ENCODE measurements at regions not wholly inside any gene's neighbourhood (a gene's known extent, or its start where the extent isn't known, plus 50 kb on each side); places are given as distances from the start of the nearest gene placed in this dataset.

- Histone ChIP-seq H3K27ac (ENCODE audit: low read depth) (no peak overlapping the region), H3K4me3 (ENCODE audit: low read depth, low read length) (no peak overlapping the region), H3K36me3 (ENCODE audit: insufficient read depth) (no peaks in the 10 kb centered on the region), H3K4me1 (ENCODE audit: insufficient read depth) (no peaks in the 10 kb centered on the region)
- no peak for DNase-seq (ENCODE audit: extremely low spot score)
- WGBS, result 73% methylated on average over 9 of the region's 9 CpGs
Measured at GRCh38 chr19:56995303-56995702, 124.5 kb upstream of the USP29 start.

- Histone ChIP-seq H3K4me1 (ENCODE audit: insufficient read depth) (no peaks in the 10 kb centered on the region), H3K4me3 (ENCODE audit: low read depth, low read length) (no peak overlapping the region), H3K27ac (ENCODE audit: low read depth) (no peak overlapping the region), H3K36me3 (ENCODE audit: insufficient read depth) (no peaks in the 10 kb centered on the region)
- DNase-seq (ENCODE audit: extremely low spot score), result no peak
- WGBS, result 91% methylated on average over 19 of the region's 19 CpGs
Measured at GRCh38 chr19:57002195-57002601, 117.6 kb upstream of the USP29 start.

- Histone ChIP-seq H3K36me3 (ENCODE audit: insufficient read depth) (no peaks in the 10 kb centered on the region), H3K4me3 (ENCODE audit: low read depth, low read length) (no peak overlapping the region), H3K27ac (ENCODE audit: low read depth) (no peak overlapping the region), H3K4me1 (ENCODE audit: insufficient read depth) (no peaks in the 10 kb centered on the region)
- DNase-seq (ENCODE audit: extremely low spot score), result no peak
- WGBS, result 86% methylated on average over 15 of the region's 15 CpGs
Measured at GRCh38 chr19:57002710-57003109, 117.1 kb upstream of the USP29 start.

GRCh38 chr19:57004418-57004817 is 115.4 kb upstream of the USP29 start:
- no peaks in the 10 kb centered on the region for H3K36me3 ChIP-seq (ENCODE audit: insufficient read depth)
- no peak for DNase-seq (ENCODE audit: extremely low spot score)
- no peaks in the 10 kb centered on the region for H3K4me1 ChIP-seq (ENCODE audit: insufficient read depth)
- WGBS, result 92% methylated on average over 13 of the region's 13 CpGs
- H3K27ac ChIP-seq (ENCODE audit: low read depth), result no peak overlapping the region
- no peak overlapping the region for H3K4me3 ChIP-seq (ENCODE audit: low read depth, low read length)

- no peak overlapping the region for H3K27ac ChIP-seq (ENCODE audit: low read depth)
- DNase-seq (ENCODE audit: extremely low spot score), result no peak
- H3K36me3 ChIP-seq (ENCODE audit: insufficient read depth), result no peaks in the 10 kb centered on the region
- no peaks in the 10 kb centered on the region for H3K4me1 ChIP-seq (ENCODE audit: insufficient read depth)
- H3K4me3 ChIP-seq (ENCODE audit: low read depth, low read length), result no peak overlapping the region
- WGBS, result 78% methylated on average over 6 of the region's 6 CpGs
Measured at GRCh38 chr19:57008432-57008831, 111.4 kb upstream of the USP29 start.

GRCh38 chr19:57010541-57010940 is 109.2 kb upstream of the USP29 start:
- DNase-seq (ENCODE audit: extremely low spot score), result no peak
- 70% methylated on average over 16 of the region's 16 CpGs for WGBS
- Histone ChIP-seq H3K27ac (ENCODE audit: low read depth) (no peak overlapping the region), H3K36me3 (ENCODE audit: insufficient read depth) (no peaks in the 10 kb centered on the region), H3K4me1 (ENCODE audit: insufficient read depth) (no peaks in the 10 kb centered on the region), H3K4me3 (ENCODE audit: low read depth, low read length) (no peak overlapping the region)

GRCh38 chr19:57016076-57016475 is 103.7 kb upstream of the USP29 start:
- WGBS, result 90% methylated on average over 27 of the region's 27 CpGs
- no peak for DNase-seq (ENCODE audit: extremely low spot score)
- H3K4me3 ChIP-seq (ENCODE audit: low read depth, low read length), result no peak overlapping the region
- no peaks in the 10 kb centered on the region for H3K4me1 ChIP-seq (ENCODE audit: insufficient read depth)
- H3K27ac ChIP-seq (ENCODE audit: low read depth), result no peak overlapping the region
- H3K36me3 ChIP-seq (ENCODE audit: insufficient read depth), result no peaks in the 10 kb centered on the region

- no peak for DNase-seq (ENCODE audit: extremely low spot score)
- Histone ChIP-seq H3K27ac (ENCODE audit: low read depth) (no peak overlapping the region), H3K4me3 (ENCODE audit: low read depth, low read length) (no peak overlapping the region), H3K36me3 (ENCODE audit: insufficient read depth) (no peaks in the 10 kb centered on the region), H3K4me1 (ENCODE audit: insufficient read depth) (no peaks in the 10 kb centered on the region)
- WGBS, result 69% methylated on average over 14 of the region's 14 CpGs
Measured at GRCh38 chr19:57016491-57016890, 103.3 kb upstream of the USP29 start.

- H3K4me1 ChIP-seq (ENCODE audit: insufficient read depth), result no peaks in the 10 kb centered on the region
- WGBS, result 83% methylated on average over 4 of the region's 4 CpGs
- no peak overlapping the region for H3K4me3 ChIP-seq (ENCODE audit: low read depth, low read length)
Measured at GRCh38 chr19:57025491-57025890, 94.3 kb upstream of the USP29 start.

GRCh38 chr19:57026476-57026875 is 93.3 kb upstream of the USP29 start:
- no peak for DNase-seq (ENCODE audit: extremely low spot score)
- H3K36me3 ChIP-seq (ENCODE audit: insufficient read depth), result no peaks in the 10 kb centered on the region
- no peak overlapping the region for H3K4me3 ChIP-seq (ENCODE audit: low read depth, low read length)
- no peak overlapping the region for H3K27ac ChIP-seq (ENCODE audit: low read depth)
- no peaks in the 10 kb centered on the region for H3K4me1 ChIP-seq (ENCODE audit: insufficient read depth)
- 92% methylated on average over 3 of the region's 3 CpGs for WGBS

More at GRCh38 chr19:57025491-57025890, 94.3 kb upstream of the USP29 start:
- DNase-seq (ENCODE audit: extremely low spot score), result no peak
- Histone ChIP-seq H3K36me3 (ENCODE audit: insufficient read depth) (no peaks in the 10 kb centered on the region), H3K27ac (ENCODE audit: low read depth) (no peak overlapping the region)

- DNase-seq (ENCODE audit: extremely low spot score), result no peak
- Histone ChIP-seq H3K36me3 (ENCODE audit: insufficient read depth) (no peaks in the 10 kb centered on the region), H3K27ac (ENCODE audit: low read depth) (no peak overlapping the region), H3K4me1 (ENCODE audit: insufficient read depth) (no peaks in the 10 kb centered on the region), H3K4me3 (ENCODE audit: low read depth, low read length) (no peak overlapping the region)
- 85% methylated on average over 7 of the region's 7 CpGs for WGBS
Measured at GRCh38 chr19:57027360-57027759, 92.4 kb upstream of the USP29 start.

- Histone ChIP-seq H3K36me3 (ENCODE audit: insufficient read depth) (no peaks in the 10 kb centered on the region), H3K4me1 (ENCODE audit: insufficient read depth) (no peaks in the 10 kb centered on the region), H3K27ac (ENCODE audit: low read depth) (no peak overlapping the region), H3K4me3 (ENCODE audit: low read depth, low read length) (no peak overlapping the region)
- 54% methylated on average over 2 of the region's 2 CpGs for WGBS
- no peak for DNase-seq (ENCODE audit: extremely low spot score)
Measured at GRCh38 chr19:57028804-57029525, 90.8 kb upstream of the USP29 start.

- WGBS, result 68% methylated on average over 12 of the region's 12 CpGs
- Histone ChIP-seq H3K27ac (ENCODE audit: low read depth) (no peak overlapping the region), H3K4me3 (ENCODE audit: low read depth, low read length) (no peak overlapping the region), H3K4me1 (ENCODE audit: insufficient read depth) (no peaks in the 10 kb centered on the region), H3K36me3 (ENCODE audit: insufficient read depth) (no peaks in the 10 kb centered on the region)
- DNase-seq (ENCODE audit: extremely low spot score), result no peak
Measured at GRCh38 chr19:57031106-57031505, 88.7 kb upstream of the USP29 start.

- Histone ChIP-seq H3K27ac (ENCODE audit: low read depth) (no peak overlapping the region), H3K4me3 (ENCODE audit: low read depth, low read length) (no peak overlapping the region), H3K4me1 (ENCODE audit: insufficient read depth) (no peaks in the 10 kb centered on the region), H3K36me3 (ENCODE audit: insufficient read depth) (no peaks in the 10 kb centered on the region)
- DNase-seq (ENCODE audit: extremely low spot score), result no peak
- 69% methylated on average over 8 of the region's 8 CpGs for WGBS
Measured at GRCh38 chr19:57033576-57033975, 86.2 kb upstream of the USP29 start.

GRCh38 chr19:57034544-57034943 is 85.2 kb upstream of the USP29 start:
- DNase-seq (ENCODE audit: extremely low spot score), result no peak
- WGBS, result 85% methylated on average over 11 of the region's 11 CpGs
- Histone ChIP-seq H3K4me1 (ENCODE audit: insufficient read depth) (no peaks in the 10 kb centered on the region), H3K4me3 (ENCODE audit: low read depth, low read length) (no peak overlapping the region), H3K36me3 (ENCODE audit: insufficient read depth) (no peaks in the 10 kb centered on the region), H3K27ac (ENCODE audit: low read depth) (no peak overlapping the region)
